ENCODE measurements at regions not wholly inside any gene's neighbourhood (a gene's known extent, or its start where the extent isn't known, plus 50 kb on each side); places are given as distances from the start of the nearest gene placed in this dataset.
"Not testable (repeated sequence)": the region's sequence is repeated elsewhere in the genome, so short reads cannot be mapped to it uniquely, and the experiment has no call there.

GRCh38 chr3:190959077-190959476, 96.6 kb upstream of the GMNC start:
- no peak overlapping the region for H3K4me3 ChIP-seq (ENCODE audit: control insufficient read depth, low read depth, low read length)
- no peak for DNase-seq (ENCODE audit: low read depth)
- no peak for TF ChIP-seq CTCF (IDR thresholded peaks at IDR 0.05; ENCODE audit: control insufficient read depth, insufficient read depth, low read depth, low read length, missing control alignments)

- DNase-seq (ENCODE audit: low read depth), result no peak
- TF ChIP-seq CTCF (IDR thresholded peaks at IDR 0.05; ENCODE audit: control insufficient read depth, insufficient read depth, low read depth, low read length, missing control alignments), result no peak
- H3K4me3 ChIP-seq (ENCODE audit: control insufficient read depth, low read depth, low read length), result no peak overlapping the region
Measured at GRCh38 chr3:190941694-190942260, 79.3 kb upstream of the GMNC start.

- not testable (repeated sequence) for DNase-seq (ENCODE audit: low read depth); H3K4me3 ChIP-seq (ENCODE audit: control insufficient read depth, low read depth, low read length)
Measured at GRCh38 chr3:190934616-190935015, 72.1 kb upstream of the GMNC start.

- H3K4me3 ChIP-seq (ENCODE audit: control insufficient read depth, low read depth, low read length), result no peak overlapping the region
Measured at GRCh38 chr3:190926619-190927018, 64.1 kb upstream of the GMNC start.

GRCh38 chr3:190912736-190913135, 50.2 kb upstream of the GMNC start:
- no peak overlapping the region for H3K4me3 ChIP-seq (ENCODE audit: control insufficient read depth, low read depth, low read length)
- TF ChIP-seq CTCF (IDR thresholded peaks at IDR 0.05; ENCODE audit: control insufficient read depth, insufficient read depth, low read depth, low read length, missing control alignments), result no peak
- DNase-seq (ENCODE audit: low read depth), result no peak

More at GRCh38 chr3:190926619-190927018, 64.1 kb upstream of the GMNC start:
- no peak for TF ChIP-seq CTCF (IDR thresholded peaks at IDR 0.05; ENCODE audit: control insufficient read depth, insufficient read depth, low read depth, low read length, missing control alignments)
- no peak for DNase-seq (ENCODE audit: low read depth)
